GM13977 (cell line): ENCODE measurements at regions not wholly inside any gene's neighbourhood (a gene's known extent, or its start where the extent isn't known, plus 50 kb on each side); places are given as distances from the start of the nearest gene placed in this dataset.

Source experiments
- DNase-seq: peaks from one replicate; pipeline ENCODE4 v3.0.0; 2012; ENCODE audit warnings: low spot score
- CTCF ChIP-seq: IDR thresholded peaks from 2 replicates; pipeline ENCODE4 v1.5.1; 2012; ENCODE audit warnings: mild to moderate bottlenecking, control low read depth; ENCODE audit not compliant: insufficient read depth; ENCODE audit errors: extremely low read depth, missing control alignments
- in situ Hi-C: fragments of 300-500 bp; cut with MboI; formaldehyde crosslinking; loops from one replicate; pipeline ENCODE4 v1.12.0; 2022; ENCODE audit warnings: low sequenced_read_pairs, low pct_unique_long_range_greater_than_20kb, mixed read lengths, inconsistent platforms; ENCODE audit not compliant: unreplicated experiment

DNA sequence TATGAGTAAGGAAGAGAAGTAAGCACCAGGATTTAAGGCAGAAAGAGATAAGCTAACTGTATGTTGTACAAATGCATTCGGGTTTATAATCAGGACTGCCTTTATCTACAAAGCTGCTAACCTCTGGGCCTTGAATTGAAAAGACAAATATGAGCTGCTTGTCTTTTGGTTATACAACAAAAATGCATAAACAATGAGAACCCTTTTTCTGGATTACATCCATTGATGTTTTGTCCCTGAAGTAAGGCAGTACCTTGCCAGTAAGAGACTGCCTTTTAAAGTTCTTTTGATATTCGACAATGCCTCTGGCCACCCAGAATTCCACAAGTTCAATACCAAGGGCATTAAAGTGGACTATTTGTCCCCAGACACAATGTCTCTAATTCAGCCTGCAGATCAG, 280.7 kb downstream of the ZNF621 start:
- no peak for TF ChIP-seq CTCF
- no peak for DNase-seq
- in situ Hi-C loops = no loop called here

- in situ Hi-C loops = no loop called here
- no peak for TF ChIP-seq CTCF
- DNase-seq = no peak
Measured at GRCh38 chr3:40810813-40811212, 286.1 kb downstream of the ZNF621 start.

DNA sequence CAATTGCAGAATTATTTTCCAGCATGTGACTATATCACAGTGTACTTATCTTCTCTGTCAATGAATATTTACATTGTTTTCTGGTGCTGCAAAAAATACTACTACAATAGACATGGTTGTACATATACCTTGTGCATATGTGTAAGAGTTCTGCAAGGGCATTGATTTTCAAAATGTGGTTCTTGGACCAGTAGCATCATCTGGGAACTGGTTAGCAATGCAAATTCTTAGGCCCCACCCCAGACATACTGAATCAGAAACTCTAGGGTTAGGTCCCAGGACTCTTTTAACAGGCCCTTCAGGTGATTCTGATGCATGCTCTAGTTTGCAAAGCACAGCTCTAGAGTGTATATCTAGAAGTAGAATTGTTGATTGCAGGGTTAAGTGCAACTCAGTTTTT, 292.3 kb downstream of the ZNF621 start:
- in situ Hi-C loops = no loop called here
- no peak for TF ChIP-seq CTCF

GRCh38 chr3:40821315-40821714, 296.6 kb downstream of the ZNF621 start:
- TF ChIP-seq CTCF = no peak
- in situ Hi-C loops = no loop called here
- DNase-seq = no peak

More for the DNA sequence above, 292.3 kb downstream of the ZNF621 start:
- DNase-seq = no peak

DNA sequence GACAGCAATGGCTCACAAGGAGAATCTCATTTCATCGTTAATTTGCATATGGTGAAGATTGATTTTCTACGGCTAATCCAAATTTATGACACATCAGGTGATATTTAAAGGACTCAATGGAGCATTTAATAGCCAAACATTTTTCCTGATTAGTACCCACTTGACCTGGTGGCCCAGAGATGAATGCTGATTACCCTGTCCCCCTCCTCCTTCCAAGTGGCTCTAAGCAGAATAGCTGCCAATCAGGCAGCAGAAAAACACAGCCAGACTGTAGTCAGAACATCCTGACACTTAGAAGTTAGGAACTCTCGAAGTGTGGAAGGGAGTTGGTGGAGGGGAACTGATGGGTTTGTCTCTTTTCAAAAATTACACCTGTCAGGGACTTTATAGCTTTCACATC, 302.5 kb downstream of the ZNF621 start:
- in situ Hi-C loops = no loop called here
- DNase-seq = no peak
- TF ChIP-seq CTCF = no peak

DNA sequence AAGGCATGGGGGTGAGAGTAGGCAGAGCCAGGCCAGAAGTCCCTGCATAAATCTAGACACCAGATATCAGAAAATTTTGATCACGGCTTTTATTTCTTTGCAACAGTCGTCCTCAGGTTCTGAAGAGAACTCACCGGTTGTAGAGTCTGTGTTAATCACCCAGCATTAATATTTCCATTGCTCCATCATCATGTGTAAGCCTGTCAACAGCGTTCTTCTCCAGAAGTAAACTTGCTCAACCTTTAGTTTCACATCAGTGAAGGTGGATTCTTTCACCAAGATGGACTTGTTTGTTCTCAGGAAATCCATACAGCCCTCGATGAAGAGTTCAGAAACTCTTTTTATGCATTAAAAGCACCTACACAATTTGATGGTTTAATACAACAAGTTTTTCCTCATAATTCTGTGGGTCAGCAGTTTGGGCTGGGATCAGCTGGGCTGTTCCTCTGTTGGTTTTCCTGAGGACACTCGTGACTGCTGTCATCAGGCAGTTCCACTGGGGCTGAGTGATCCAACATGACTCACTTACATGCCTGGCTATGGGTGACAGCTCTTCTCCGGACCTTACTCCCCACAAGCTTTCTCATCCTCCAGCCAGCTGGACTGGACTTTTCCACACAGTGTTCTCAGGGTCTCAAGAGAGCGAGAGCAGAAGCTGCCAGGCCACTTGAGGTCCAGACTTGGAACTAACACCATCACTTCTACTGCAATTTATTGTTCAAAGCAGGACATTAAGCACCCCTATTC, 303.4 kb downstream of the ZNF621 start:
- in situ Hi-C loops = no loop called here
- DNase-seq = no peak
- no peak for TF ChIP-seq CTCF
